ENCODE measurements at regions not wholly inside any gene's neighbourhood (a gene's known extent, or its start where the extent isn't known, plus 50 kb on each side); places are given as distances from the start of the nearest gene placed in this dataset.

- no peak for DNase-seq (ENCODE audit: low read depth)
- TF ChIP-seq, protein P1, sequence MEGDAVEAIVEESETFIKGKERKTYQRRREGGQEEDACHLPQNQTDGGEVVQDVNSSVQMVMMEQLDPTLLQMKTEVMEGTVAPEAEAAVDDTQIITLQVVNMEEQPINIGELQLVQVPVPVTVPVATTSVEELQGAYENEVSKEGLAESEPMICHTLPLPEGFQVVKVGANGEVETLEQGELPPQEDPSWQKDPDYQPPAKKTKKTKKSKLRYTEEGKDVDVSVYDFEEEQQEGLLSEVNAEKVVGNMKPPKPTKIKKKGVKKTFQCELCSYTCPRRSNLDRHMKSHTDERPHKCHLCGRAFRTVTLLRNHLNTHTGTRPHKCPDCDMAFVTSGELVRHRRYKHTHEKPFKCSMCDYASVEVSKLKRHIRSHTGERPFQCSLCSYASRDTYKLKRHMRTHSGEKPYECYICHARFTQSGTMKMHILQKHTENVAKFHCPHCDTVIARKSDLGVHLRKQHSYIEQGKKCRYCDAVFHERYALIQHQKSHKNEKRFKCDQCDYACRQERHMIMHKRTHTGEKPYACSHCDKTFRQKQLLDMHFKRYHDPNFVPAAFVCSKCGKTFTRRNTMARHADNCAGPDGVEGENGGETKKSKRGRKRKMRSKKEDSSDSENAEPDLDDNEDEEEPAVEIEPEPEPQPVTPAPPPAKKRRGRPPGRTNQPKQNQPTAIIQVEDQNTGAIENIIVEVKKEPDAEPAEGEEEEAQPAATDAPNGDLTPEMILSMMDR (conservative IDR thresholded peaks at IDR 0.05; ENCODE audit: control insufficient read depth, insufficient read depth, low read depth, low read length), result no peak
Observed at GRCh38 chr5:167008705-167009104, 1282.7 kb upstream of the WWC1 start.

DNA sequence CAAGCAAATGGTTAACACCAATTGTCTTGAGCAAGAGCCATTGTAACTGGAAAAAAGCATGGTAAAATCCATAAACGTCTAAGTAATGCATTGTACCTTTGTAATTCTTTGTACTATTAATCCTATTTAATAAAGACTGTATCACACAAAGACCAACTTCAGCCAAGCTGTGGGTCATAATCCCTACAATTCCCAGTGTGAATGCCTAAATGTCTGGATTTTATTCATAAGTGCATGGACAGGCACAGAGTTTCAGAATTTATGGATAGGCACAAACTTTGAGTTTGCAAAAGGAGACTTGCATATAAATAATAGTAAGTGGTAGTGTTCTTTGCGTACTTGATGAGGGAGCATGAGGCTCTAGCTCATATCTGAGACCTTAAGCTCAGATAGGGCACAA lies 1280.2 kb upstream of the WWC1 start:
- no peak overlapping the region for H3K4me3 ChIP-seq (ENCODE audit: control insufficient read depth, low read depth, low read length)
- TF ChIP-seq, protein P1 (conservative IDR thresholded peaks at IDR 0.05; ENCODE audit: control insufficient read depth, insufficient read depth, low read depth, low read length), result no peak
- no peak for DNase-seq (ENCODE audit: low read depth)

More at GRCh38 chr5:167008705-167009104, 1282.7 kb upstream of the WWC1 start:
- no peak overlapping the region for H3K4me3 ChIP-seq (ENCODE audit: control insufficient read depth, low read depth, low read length)

GRCh38 chr5:167012123-167013034 lies 1279.1 kb upstream of the WWC1 start:
- DNase-seq (ENCODE audit: low read depth), result no peak
- TF ChIP-seq, protein P1 (conservative IDR thresholded peaks at IDR 0.05; ENCODE audit: control insufficient read depth, insufficient read depth, low read depth, low read length), result no peak
- no peak overlapping the region for H3K4me3 ChIP-seq (ENCODE audit: control insufficient read depth, low read depth, low read length)

GRCh38 chr5:167014401-167015056 lies 1276.9 kb upstream of the WWC1 start:
- H3K4me3 ChIP-seq (ENCODE audit: control insufficient read depth, low read depth, low read length), result no peak overlapping the region
- DNase-seq (ENCODE audit: low read depth), result no peak
- TF ChIP-seq, protein P1 (conservative IDR thresholded peaks at IDR 0.05; ENCODE audit: control insufficient read depth, insufficient read depth, low read depth, low read length), result no peak

DNA sequence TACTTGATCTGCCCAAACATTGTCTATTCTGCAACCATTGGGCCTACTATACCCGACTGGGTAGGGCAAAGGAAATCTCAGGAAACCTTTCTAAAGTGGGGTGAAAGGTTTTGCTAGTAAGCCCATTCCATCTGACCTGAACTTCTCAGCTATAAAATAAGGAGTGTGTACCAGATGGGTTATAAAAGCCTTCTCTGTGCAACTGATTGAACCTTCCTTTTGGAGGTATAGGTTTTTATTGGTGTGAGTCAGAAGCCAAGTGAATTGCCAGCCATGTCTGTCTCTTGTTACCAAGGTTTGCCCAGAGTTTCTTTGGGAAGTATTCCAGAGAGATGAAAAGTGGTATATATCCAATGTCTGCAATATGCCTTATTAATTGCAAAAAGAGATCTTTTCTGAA lies 1271.0 kb upstream of the WWC1 start:
- no peak for DNase-seq (ENCODE audit: low read depth)
- TF ChIP-seq, protein P1 (conservative IDR thresholded peaks at IDR 0.05; ENCODE audit: control insufficient read depth, insufficient read depth, low read depth, low read length), result no peak
- no peak overlapping the region for H3K4me3 ChIP-seq (ENCODE audit: control insufficient read depth, low read depth, low read length)

GRCh38 chr5:167029488-167029887 lies 1262.0 kb upstream of the WWC1 start:
- peak; percentile 21 for DNase-seq (ENCODE audit: low read depth)
- no peak overlapping the region for H3K4me3 ChIP-seq (ENCODE audit: control insufficient read depth, low read depth, low read length)
- TF ChIP-seq, protein P1 (conservative IDR thresholded peaks at IDR 0.05; ENCODE audit: control insufficient read depth, insufficient read depth, low read depth, low read length), result no peak
